Fibroblast of skin of right biceps (primary cell): ENCODE measurements at regions not wholly inside any gene's neighbourhood (a gene's known extent, or its start where the extent isn't known, plus 50 kb on each side); places are given as distances from the start of the nearest gene placed in this dataset.
"Not testable (repeated sequence)": the region's sequence is repeated elsewhere in the genome, so short reads cannot be mapped to it uniquely, and the experiment has no call there.

ENCODE experiments used
- DNase-seq: peaks from one replicate; pipeline ENCODE4 v3.0.0-alpha.2; 2013

GRCh38 chr9:28524309-28524708 is 951.0 kb upstream of the C9orf72 start:
- not testable (repeated sequence) for DNase-seq

GRCh38 chr9:28528049-28528448 is 954.8 kb upstream of the C9orf72 start:
- DNase-seq: no peak

- no peak for DNase-seq
These were observed 964.9 kb upstream of the C9orf72 start for GRCh38 chr9:28538132-28538531.

- no peak for DNase-seq
These were observed 966.3 kb upstream of the C9orf72 start for GRCh38 chr9:28539434-28540070.

GRCh38 chr9:28542928-28543327 is 969.6 kb upstream of the C9orf72 start:
- no peak for DNase-seq

- DNase-seq: no peak
These were observed 974.2 kb upstream of the C9orf72 start for GRCh38 chr9:28547527-28547926.

GRCh38 chr9:28563291-28563934 is 990.1 kb upstream of the C9orf72 start:
- no peak for DNase-seq

GRCh38 chr9:28583832-28584231 is 1010.6 kb upstream of the C9orf72 start:
- DNase-seq: no peak

- DNase-seq: no peak
These were observed 1011.3 kb upstream of the C9orf72 start for GRCh38 chr9:28584542-28584941.

GRCh38 chr9:28587052-28587451 is 1013.8 kb upstream of the C9orf72 start:
- DNase-seq: no peak

- no peak for DNase-seq
These were observed 1025.1 kb upstream of the C9orf72 start for GRCh38 chr9:28598408-28598807.

GRCh38 chr9:28600226-28600625 is 1026.9 kb upstream of the C9orf72 start:
- no peak for DNase-seq

GRCh38 chr9:28607843-28608242 is 1034.6 kb upstream of the C9orf72 start:
- no peak for DNase-seq

- DNase-seq: no peak
These were observed 1037.1 kb upstream of the C9orf72 start for GRCh38 chr9:28610339-28610738.

GRCh38 chr9:28616310-28616709 is 1043.0 kb upstream of the C9orf72 start:
- no peak for DNase-seq

GRCh38 chr9:28620011-28620410 is 1046.7 kb upstream of the C9orf72 start:
- no peak for DNase-seq

GRCh38 chr9:28620661-28621060 is 1047.4 kb upstream of the C9orf72 start:
- DNase-seq: no peak

GRCh38 chr9:28624771-28625170 is 1051.5 kb upstream of the C9orf72 start:
- DNase-seq: no peak

- no peak for DNase-seq
These were observed 1054.8 kb upstream of the C9orf72 start for GRCh38 chr9:28628031-28628430.

GRCh38 chr9:28648723-28649122 is 1075.4 kb upstream of the C9orf72 start:
- no peak for DNase-seq

- DNase-seq: no peak
These were observed 1077.0 kb upstream of the C9orf72 start for GRCh38 chr9:28650327-28650726.

GRCh38 chr9:28651050-28651722 is 1077.9 kb upstream of the C9orf72 start:
- DNase-seq: no peak

GRCh38 chr9:28653216-28653615 is 1079.9 kb upstream of the C9orf72 start:
- no peak for DNase-seq

- no peak for DNase-seq
These were observed 1083.4 kb upstream of the C9orf72 start for GRCh38 chr9:28656727-28657126.
